ENCODE measurements at regions not wholly inside any gene's neighbourhood (a gene's known extent, or its start where the extent isn't known, plus 50 kb on each side); places are given as distances from the start of the nearest gene placed in this dataset.

- TF ChIP-seq, protein P1, sequence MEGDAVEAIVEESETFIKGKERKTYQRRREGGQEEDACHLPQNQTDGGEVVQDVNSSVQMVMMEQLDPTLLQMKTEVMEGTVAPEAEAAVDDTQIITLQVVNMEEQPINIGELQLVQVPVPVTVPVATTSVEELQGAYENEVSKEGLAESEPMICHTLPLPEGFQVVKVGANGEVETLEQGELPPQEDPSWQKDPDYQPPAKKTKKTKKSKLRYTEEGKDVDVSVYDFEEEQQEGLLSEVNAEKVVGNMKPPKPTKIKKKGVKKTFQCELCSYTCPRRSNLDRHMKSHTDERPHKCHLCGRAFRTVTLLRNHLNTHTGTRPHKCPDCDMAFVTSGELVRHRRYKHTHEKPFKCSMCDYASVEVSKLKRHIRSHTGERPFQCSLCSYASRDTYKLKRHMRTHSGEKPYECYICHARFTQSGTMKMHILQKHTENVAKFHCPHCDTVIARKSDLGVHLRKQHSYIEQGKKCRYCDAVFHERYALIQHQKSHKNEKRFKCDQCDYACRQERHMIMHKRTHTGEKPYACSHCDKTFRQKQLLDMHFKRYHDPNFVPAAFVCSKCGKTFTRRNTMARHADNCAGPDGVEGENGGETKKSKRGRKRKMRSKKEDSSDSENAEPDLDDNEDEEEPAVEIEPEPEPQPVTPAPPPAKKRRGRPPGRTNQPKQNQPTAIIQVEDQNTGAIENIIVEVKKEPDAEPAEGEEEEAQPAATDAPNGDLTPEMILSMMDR (IDR thresholded peaks at IDR 0.05): no peak
- no peak for TF ChIP-seq POLR2A (IDR thresholded peaks at IDR 0.05)
Observed at GRCh38 chr1:188281921-188282320, 1453.2 kb downstream of the PLA2G4A start.

Measured in esophagus squamous epithelium (tissue), 4 donors.